MM.1S (cell line): ENCODE measurements at regions not wholly inside any gene's neighbourhood (a gene's known extent, or its start where the extent isn't known, plus 50 kb on each side); places are given as distances from the start of the nearest gene placed in this dataset.

ENCODE experiments used
- EZH2 ChIP-seq: fragments of 300-600 bp; sonication (generic); optimal IDR thresholded peaks from 2 replicates; pipeline ENCODE3; 2017; ENCODE audit warnings: low read depth, mild to moderate bottlenecking, antibody characterized with exemption, low read length, mixed read lengths
- TF ChIP-seq, protein P1 (sequence below): fragments of 300-600 bp; sonication (generic); IDR thresholded peaks from 2 replicates; pipeline ENCODE4 v1.5.1; 2016; ENCODE audit warnings: antibody characterized with exemption, low read length, mixed read lengths

DNA sequence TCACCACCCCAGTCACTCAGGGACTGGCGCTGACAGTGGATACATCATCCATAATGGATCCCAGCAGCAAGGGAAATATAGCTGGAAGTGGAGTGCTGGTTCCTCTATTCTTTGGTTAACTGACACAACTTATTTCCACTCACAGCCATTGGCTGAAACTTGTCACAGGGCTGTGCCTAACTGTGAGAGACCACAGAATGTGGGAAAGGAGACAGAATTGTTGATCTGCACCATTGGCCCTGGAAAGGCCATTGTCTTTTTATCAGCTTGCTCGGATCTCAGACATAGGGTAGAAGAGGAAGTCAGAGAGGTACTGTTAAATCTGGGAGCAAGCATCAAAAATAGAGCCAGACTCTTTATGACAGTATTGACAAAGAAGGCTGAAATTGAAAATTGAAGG lies 451.3 kb downstream of the AJAP1 start:
- TF ChIP-seq, protein P1, sequence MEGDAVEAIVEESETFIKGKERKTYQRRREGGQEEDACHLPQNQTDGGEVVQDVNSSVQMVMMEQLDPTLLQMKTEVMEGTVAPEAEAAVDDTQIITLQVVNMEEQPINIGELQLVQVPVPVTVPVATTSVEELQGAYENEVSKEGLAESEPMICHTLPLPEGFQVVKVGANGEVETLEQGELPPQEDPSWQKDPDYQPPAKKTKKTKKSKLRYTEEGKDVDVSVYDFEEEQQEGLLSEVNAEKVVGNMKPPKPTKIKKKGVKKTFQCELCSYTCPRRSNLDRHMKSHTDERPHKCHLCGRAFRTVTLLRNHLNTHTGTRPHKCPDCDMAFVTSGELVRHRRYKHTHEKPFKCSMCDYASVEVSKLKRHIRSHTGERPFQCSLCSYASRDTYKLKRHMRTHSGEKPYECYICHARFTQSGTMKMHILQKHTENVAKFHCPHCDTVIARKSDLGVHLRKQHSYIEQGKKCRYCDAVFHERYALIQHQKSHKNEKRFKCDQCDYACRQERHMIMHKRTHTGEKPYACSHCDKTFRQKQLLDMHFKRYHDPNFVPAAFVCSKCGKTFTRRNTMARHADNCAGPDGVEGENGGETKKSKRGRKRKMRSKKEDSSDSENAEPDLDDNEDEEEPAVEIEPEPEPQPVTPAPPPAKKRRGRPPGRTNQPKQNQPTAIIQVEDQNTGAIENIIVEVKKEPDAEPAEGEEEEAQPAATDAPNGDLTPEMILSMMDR: no peak
- no peak for TF ChIP-seq EZH2
